Stimulated activated CD8-positive, alpha-beta memory T cell treated with anti-CD3 and anti-CD28 coated beads, Interleukin-7, amount 100 ng/mL, for 4 hours (primary cell): ENCODE measurements at regions not wholly inside any gene's neighbourhood (a gene's known extent, or its start where the extent isn't known, plus 50 kb on each side); places are given as distances from the start of the nearest gene placed in this dataset.
"Not testable (repeated sequence)": the region's sequence is repeated elsewhere in the genome, so short reads cannot be mapped to it uniquely, and the experiment has no call there.

ENCODE experiments used
- DNase-seq, 2 donors: peaks; one replicate each; pipeline ENCODE4 v3.0.0-alpha.2; 2020; ENCODE audit warnings: low read depth in 2 of 2

- DNase-seq, result not testable (repeated sequence)
Measured at GRCh38 chr1:30097851-30098250, 625.5 kb downstream of the MATN1 start.

DNA sequence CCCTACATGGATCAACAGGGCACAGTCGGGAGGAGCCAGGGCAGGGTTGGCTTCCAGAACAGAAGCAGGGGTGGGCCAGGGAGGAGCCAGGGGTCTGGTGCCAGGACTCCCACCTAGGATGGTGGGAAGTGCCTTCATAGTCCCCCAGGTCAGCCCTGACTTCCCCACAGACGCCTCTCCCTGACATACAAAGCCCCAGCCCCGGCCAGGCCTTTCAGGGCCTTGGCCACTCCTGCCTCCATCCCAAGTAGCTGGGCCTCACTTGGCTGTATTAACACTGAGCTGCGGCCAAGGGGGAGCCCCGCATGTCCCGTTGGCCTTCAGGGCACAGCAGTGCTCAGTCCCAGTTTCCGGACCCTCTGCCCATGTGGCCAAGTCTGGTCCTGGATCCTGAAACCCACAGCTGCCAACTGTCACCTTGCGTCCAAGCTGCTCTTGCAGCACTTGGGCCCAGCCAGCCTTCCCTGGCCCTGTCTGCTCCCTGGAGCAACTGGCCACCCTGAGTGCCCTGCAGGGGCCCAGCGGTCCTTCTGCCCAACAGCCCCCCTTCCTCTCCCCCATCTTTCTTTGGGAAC lies 627.8 kb downstream of the MATN1 start:
- no peak for DNase-seq

GRCh38 chr1:30095051-30095450 lies 628.3 kb downstream of the MATN1 start:
- DNase-seq, result no peak

GRCh38 chr1:30092051-30092858 lies 631.1 kb downstream of the MATN1 start:
- DNase-seq, result no peak

- no peak for DNase-seq
Measured at GRCh38 chr1:30090162-30090820, 633.1 kb downstream of the MATN1 start.

GRCh38 chr1:30089024-30089430 lies 634.4 kb downstream of the MATN1 start:
- DNase-seq, result no peak

DNA sequence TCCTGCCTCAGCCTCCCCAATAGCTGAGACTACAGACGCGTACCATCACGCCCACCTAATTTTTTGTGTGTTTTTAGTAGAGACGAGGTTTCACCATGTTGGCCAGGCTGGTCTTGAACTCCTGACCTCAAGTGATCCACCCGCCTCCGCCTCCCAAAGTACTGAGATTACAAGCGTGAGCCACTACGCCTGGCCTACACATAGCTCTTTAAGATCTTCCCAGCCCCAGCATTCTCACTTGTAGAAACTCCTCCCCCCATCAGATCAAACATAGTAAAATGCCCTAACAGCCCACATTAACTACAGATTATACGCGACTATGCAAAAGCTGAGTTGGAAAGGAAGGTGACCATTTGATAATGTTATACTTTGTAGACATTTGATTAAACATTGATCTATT lies 634.8 kb downstream of the MATN1 start:
- no peak for DNase-seq

GRCh38 chr1:30087465-30087864 lies 635.9 kb downstream of the MATN1 start:
- no peak for DNase-seq

DNA sequence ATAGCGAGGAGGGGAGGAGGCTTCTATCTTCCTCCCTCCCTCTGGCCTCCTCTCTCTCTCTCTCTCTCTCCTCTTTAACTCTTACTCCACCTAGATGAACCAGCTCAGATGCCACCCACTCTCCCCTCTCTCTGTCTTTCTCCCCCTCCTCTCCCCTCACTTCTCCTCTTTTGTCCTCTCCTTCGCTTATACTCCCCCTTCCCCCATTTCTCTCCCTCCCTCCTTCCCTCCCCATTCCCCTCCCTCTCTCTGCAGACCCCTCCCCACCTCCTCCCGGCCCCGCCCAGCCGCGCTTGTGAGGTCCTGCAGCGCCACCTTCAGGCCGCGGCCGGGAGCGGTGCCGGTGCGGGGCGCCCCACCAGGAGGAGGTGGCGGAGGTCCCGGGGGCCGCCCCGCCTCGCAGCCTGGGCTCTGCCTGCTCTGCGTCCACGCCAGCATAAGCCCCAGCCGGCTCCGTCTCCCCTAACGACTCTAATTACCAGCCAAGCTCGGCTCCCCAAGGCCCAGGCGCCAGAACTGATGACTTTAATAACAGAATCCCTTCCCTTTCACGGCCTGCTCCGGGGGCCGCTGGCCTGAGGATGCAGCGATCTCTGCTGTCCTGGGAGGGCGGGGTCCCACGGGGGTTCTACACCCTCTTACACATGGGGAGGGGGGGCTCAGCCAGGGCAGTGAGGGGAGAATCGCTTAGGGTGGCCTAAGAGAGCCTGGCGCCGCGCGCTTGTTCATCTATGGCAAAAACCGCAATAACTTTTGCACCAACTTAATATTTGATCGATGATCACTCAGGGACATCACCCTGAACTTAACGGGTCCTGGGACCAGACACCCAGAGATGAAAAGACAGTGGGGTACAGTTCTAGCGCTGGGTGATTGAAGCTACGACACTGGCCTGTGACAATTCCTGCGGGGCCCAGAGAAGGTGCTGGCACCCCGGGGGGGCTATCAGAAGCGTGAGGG lies 637.3 kb downstream of the MATN1 start:
- no peak for DNase-seq

- no peak for DNase-seq
Measured at GRCh38 chr1:30084909-30085571, 638.3 kb downstream of the MATN1 start.

DNA sequence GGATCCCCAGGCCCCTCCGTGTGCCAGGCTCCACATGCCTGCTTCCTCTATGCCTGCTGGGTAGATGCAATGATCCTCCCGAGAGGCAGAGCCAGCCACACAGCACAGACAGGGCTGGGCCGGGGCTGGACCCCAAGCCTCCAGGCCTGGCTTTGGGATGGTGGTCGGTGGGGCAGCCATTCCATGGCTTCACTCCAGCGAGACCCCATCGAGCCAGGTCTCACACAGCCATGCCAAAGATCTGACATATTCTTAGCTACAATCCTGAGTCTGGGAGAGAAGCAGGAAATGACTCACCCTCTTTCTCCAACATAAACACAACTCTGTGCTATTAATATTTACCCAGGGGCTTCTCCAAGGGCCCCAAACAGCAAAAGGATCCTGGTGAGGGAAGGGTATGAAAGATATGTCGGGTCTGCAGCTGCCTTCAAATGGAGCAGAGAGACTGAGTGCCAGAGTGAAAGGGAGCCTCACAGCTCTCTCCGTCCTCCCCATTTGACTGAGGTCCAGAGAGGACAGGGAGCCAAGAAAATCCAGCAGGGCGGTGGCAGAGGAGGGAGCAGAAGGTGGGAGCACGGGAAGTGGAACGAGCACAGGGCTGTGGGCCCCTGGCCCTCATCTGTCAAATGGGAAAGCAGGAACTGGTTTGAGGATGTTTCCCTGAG lies 639.5 kb downstream of the MATN1 start:
- DNase-seq, result no peak

DNA sequence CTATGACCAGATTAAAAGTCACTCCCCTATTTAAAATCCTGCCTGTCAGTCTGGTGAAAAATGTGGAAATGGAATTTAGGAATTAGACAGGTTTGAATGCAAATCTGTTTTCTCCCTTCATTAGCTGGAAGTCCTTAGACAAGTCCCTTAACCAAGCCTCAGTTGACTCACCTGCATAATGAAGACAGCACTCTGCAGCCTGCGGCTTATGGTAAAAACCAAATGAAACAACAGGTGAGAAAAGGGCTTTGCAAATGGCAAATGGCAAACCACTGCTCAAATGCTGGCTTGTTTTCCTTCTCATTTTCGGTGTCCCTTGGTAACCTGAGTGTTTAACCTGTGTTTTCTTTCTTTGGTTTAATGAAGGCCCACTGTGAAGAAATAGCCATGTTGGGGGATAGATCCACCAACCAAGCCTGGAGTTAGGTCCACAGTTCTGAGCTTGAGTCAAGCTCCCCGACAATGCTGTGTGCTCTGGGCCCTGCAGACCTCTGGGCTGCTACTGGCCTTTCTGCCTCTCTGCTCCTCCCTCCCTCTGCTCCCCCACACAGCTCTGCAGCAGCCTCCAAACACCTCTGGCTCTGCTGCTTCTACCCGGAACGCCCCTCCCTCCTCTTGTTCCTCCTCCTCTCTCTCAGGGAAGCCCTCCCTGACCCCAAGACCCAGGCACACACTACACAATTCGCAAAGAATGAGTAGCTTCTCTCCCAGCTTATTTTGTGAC lies 641.8 kb downstream of the MATN1 start:
- no peak for DNase-seq

GRCh38 chr1:30075916-30076315 lies 647.5 kb downstream of the MATN1 start:
- not testable (repeated sequence) for DNase-seq

GRCh38 chr1:30068787-30069472 lies 654.5 kb downstream of the MATN1 start:
- DNase-seq, result no peak

- no peak for DNase-seq
Measured at GRCh38 chr1:30064547-30064946, 658.8 kb downstream of the MATN1 start.

DNA sequence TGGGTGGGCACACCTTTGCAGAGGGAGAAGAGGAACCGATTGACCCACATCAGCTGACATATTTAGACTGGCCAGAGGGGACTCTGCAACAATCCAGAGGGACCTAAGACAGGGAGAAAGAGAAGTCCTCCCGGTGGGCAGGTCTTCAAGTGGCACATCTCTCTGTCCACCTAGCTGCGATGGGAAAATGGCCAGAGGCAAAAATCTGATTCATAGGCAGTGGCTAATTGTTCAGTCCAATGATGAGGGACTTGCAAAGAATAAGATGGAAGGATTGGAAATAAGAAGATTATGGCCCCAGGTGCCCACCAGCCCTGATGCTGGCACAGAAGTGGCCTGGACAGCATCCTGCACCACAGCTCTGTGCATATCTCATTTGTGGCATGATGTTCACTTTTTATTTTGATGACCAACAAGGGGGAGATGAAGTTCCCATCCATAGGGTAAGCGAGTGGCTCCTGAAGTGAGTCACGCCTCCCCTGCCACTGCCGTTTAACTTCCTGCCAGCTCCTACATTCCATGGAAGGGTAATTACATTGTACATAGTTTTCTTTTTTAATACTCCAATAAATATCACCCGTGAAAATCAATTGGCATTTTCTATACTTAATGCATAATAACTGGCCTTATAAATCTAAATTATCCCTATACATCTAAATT lies 659.6 kb downstream of the MATN1 start:
- DNase-seq, result no peak

- DNase-seq, result no peak
Measured at GRCh38 chr1:30061292-30062220, 661.8 kb downstream of the MATN1 start.

- no peak for DNase-seq
Measured at GRCh38 chr1:30060738-30061137, 662.6 kb downstream of the MATN1 start.
